ENCODE measurements at regions not wholly inside any gene's neighbourhood (a gene's known extent, or its start where the extent isn't known, plus 50 kb on each side); places are given as distances from the start of the nearest gene placed in this dataset.

GRCh38 chr4:81552086-81552485 is 80.4 kb upstream of the RASGEF1B start:
- Histone ChIP-seq H3K27me3 (ENCODE audit: control insufficient read depth in 3 of 3, insufficient read depth in 3 of 3, low read length in 2 of 3) (no peaks in the 10 kb centered on the region), H3K4me3 (no peak overlapping the region), H3K9me3 (ENCODE audit: control insufficient read depth in 4 of 4, insufficient read depth in 3 of 4, low read length in 3 of 4) (no peaks in the 10 kb centered on the region), H3K4me1 (ENCODE audit: control insufficient read depth in 5 of 5, insufficient read depth in 5 of 5, low read length in 5 of 5) (peaks cover 0 to 26% (median 12%) of the 10 kb centered on the region in 5 donors), H3K27ac (ENCODE audit: low read depth in 1 of 2, low read length in 1 of 2) (no peak overlapping the region), H3K36me3 (ENCODE audit: control insufficient read depth in 4 of 4, insufficient read depth in 4 of 4, low read length in 4 of 4) (no peaks in the 10 kb centered on the region), H3K9ac (ENCODE audit: insufficient read depth in 1 of 2, low read length in 2 of 2) (no peak overlapping the region)
- DNase-seq (peak in 2 of 3 donors; percentile 60 to 74), ATAC-seq (ENCODE audit: insufficient read depth, low FRiP score) (no peak)
- TF ChIP-seq CTCF (IDR thresholded peaks at IDR 0.05; ENCODE audit: control extremely low read depth, extremely low read depth), result no peak
- WGBS, 2 donors, result 62 to 73% methylated on average over 1 of the region's 1 CpG

GRCh38 chr4:81550388-81550859 is 78.7 kb upstream of the RASGEF1B start:
- H3K27ac ChIP-seq (ENCODE audit: low read depth in 1 of 2, low read length in 1 of 2), result peak overlapping the region in 1 of 2 donors; percentile 73
- H3K9me3 ChIP-seq (ENCODE audit: control insufficient read depth in 4 of 4, insufficient read depth in 3 of 4, low read length in 3 of 4), result no peaks in the 10 kb centered on the region
- WGBS, 2 donors, result 87 to 90% methylated on average over 5 of the region's 5 CpGs
- ATAC-seq (ENCODE audit: insufficient read depth, low FRiP score) (no peak), DNase-seq (peak in 2 of 3 donors; percentile 53 to 56)
- no peak overlapping the region for H3K9ac ChIP-seq (ENCODE audit: insufficient read depth in 1 of 2, low read length in 2 of 2)
- no peak overlapping the region for H3K4me3 ChIP-seq
- no peak for TF ChIP-seq CTCF (IDR thresholded peaks at IDR 0.05; ENCODE audit: control extremely low read depth, extremely low read depth)
- no peaks in the 10 kb centered on the region for H3K27me3 ChIP-seq (ENCODE audit: control insufficient read depth in 3 of 3, insufficient read depth in 3 of 3, low read length in 2 of 3)
- H3K36me3 ChIP-seq (ENCODE audit: control insufficient read depth in 4 of 4, insufficient read depth in 4 of 4, low read length in 4 of 4), result no peaks in the 10 kb centered on the region
- H3K4me1 ChIP-seq (ENCODE audit: control insufficient read depth in 5 of 5, insufficient read depth in 5 of 5, low read length in 5 of 5), result peaks cover 0 to 26% (median 12%) of the 10 kb centered on the region in 5 donors

- TF ChIP-seq CTCF (IDR thresholded peaks at IDR 0.05; ENCODE audit: control extremely low read depth, extremely low read depth), result no peak
- Histone ChIP-seq H3K9me3 (ENCODE audit: control insufficient read depth in 4 of 4, insufficient read depth in 3 of 4, low read length in 3 of 4) (no peaks in the 10 kb centered on the region), H3K4me1 (ENCODE audit: control insufficient read depth in 5 of 5, insufficient read depth in 5 of 5, low read length in 5 of 5) (peaks cover 0 to 26% (median 12%) of the 10 kb centered on the region in 5 donors), H3K27ac (ENCODE audit: low read depth in 1 of 2, low read length in 1 of 2) (peak overlapping the region in 1 of 2 donors; percentile 73), H3K27me3 (ENCODE audit: control insufficient read depth in 3 of 3, insufficient read depth in 3 of 3, low read length in 2 of 3) (no peaks in the 10 kb centered on the region), H3K4me3 (no peak overlapping the region), H3K9ac (ENCODE audit: insufficient read depth in 1 of 2, low read length in 2 of 2) (no peak overlapping the region), H3K36me3 (ENCODE audit: control insufficient read depth in 4 of 4, insufficient read depth in 4 of 4, low read length in 4 of 4) (no peaks in the 10 kb centered on the region)
- no peak for ATAC-seq (ENCODE audit: insufficient read depth, low FRiP score)
- WGBS, 2 donors, result 81 to 83% methylated on average over 7 of the region's 7 CpGs
- DNase-seq, result peak; percentile 16 to 34 (median 33)
Observed at GRCh38 chr4:81549984-81550383, 78.3 kb upstream of the RASGEF1B start.

- no peak for TF ChIP-seq CTCF (IDR thresholded peaks at IDR 0.05; ENCODE audit: control extremely low read depth, extremely low read depth)
- Histone ChIP-seq H3K27ac (ENCODE audit: low read depth in 1 of 2, low read length in 1 of 2) (no peak overlapping the region), H3K9me3 (ENCODE audit: control insufficient read depth in 4 of 4, insufficient read depth in 3 of 4, low read length in 3 of 4) (no peaks in the 10 kb centered on the region), H3K4me1 (ENCODE audit: control insufficient read depth in 5 of 5, insufficient read depth in 5 of 5, low read length in 5 of 5) (peaks cover 0 to 24% (median 12%) of the 10 kb centered on the region in 5 donors), H3K9ac (ENCODE audit: insufficient read depth in 1 of 2, low read length in 2 of 2) (no peak overlapping the region), H3K4me3 (no peak overlapping the region), H3K27me3 (ENCODE audit: control insufficient read depth in 3 of 3, insufficient read depth in 3 of 3, low read length in 2 of 3) (no peaks in the 10 kb centered on the region), H3K36me3 (ENCODE audit: control insufficient read depth in 4 of 4, insufficient read depth in 4 of 4, low read length in 4 of 4) (no peaks in the 10 kb centered on the region)
- ATAC-seq (ENCODE audit: insufficient read depth, low FRiP score) (no peak), DNase-seq (no peak)
- WGBS, 2 donors, result 87 to 93% methylated on average over 2 of the region's 2 CpGs
Observed at GRCh38 chr4:81546777-81547176, 75.1 kb upstream of the RASGEF1B start.
